ENCODE measurements at regions not wholly inside any gene's neighbourhood (a gene's known extent, or its start where the extent isn't known, plus 50 kb on each side); places are given as distances from the start of the nearest gene placed in this dataset.

DNA sequence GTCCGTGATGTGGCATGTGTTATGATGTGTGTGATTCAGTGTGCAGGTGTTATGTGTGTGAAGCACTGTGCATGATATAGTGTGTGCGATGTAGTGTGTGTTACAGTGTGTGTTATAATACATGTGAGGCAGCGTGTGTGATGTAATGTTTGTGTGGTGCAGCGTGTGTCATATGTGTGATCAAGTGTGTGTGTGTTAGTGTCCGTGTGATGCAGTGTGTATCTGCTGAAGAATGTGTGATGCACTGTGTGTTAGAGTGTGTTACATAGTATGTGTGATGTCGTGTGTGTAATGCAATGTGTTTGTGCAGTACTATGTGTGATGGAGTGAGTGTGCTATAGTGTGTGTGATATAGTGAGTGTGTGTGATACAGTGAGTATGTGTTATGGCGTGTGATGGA is 182.8 kb upstream of the SOX11 start:
- TF ChIP-seq, protein P1, sequence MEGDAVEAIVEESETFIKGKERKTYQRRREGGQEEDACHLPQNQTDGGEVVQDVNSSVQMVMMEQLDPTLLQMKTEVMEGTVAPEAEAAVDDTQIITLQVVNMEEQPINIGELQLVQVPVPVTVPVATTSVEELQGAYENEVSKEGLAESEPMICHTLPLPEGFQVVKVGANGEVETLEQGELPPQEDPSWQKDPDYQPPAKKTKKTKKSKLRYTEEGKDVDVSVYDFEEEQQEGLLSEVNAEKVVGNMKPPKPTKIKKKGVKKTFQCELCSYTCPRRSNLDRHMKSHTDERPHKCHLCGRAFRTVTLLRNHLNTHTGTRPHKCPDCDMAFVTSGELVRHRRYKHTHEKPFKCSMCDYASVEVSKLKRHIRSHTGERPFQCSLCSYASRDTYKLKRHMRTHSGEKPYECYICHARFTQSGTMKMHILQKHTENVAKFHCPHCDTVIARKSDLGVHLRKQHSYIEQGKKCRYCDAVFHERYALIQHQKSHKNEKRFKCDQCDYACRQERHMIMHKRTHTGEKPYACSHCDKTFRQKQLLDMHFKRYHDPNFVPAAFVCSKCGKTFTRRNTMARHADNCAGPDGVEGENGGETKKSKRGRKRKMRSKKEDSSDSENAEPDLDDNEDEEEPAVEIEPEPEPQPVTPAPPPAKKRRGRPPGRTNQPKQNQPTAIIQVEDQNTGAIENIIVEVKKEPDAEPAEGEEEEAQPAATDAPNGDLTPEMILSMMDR (IDR thresholded peaks at IDR 0.05; ENCODE audit: low read depth, low read length, poor library complexity, severe bottlenecking) = no peak
- TF ChIP-seq EZH2phosphoT487 (IDR thresholded peaks at IDR 0.05; ENCODE audit: borderline replicate concordance, low read length) = no peak
